Dendritic cell treated with granulocyte-macrophage colony-stimulating factor and Interleukin-4, amounts not matched to agents 40 ng/mL and 50 ng/mL, for 4 days (primary cell): ENCODE measurements at regions not wholly inside any gene's neighbourhood (a gene's known extent, or its start where the extent isn't known, plus 50 kb on each side); places are given as distances from the start of the nearest gene placed in this dataset.
"Not testable (repeated sequence)": the region's sequence is repeated elsewhere in the genome, so short reads cannot be mapped to it uniquely, and the experiment has no call there.

Experiments used
- H3K27ac Mint-ChIP-seq: one replicate; pipeline ENCODE4 v1.8.0; 2022; ENCODE audit warnings: mild to moderate bottlenecking, mixed read lengths
- H3K27me3 Mint-ChIP-seq: one replicate; pipeline ENCODE4 v1.8.0; 2022; ENCODE audit warnings: mild to moderate bottlenecking, mixed read lengths
- H3K36me3 Mint-ChIP-seq: one replicate; pipeline ENCODE4 v1.8.0; 2022; ENCODE audit warnings: low read depth, mixed read lengths
- H3K4me1 Mint-ChIP-seq: one replicate; pipeline ENCODE4 v1.8.0; 2022; ENCODE audit warnings: low read depth, mixed read lengths
- H3K4me3 Mint-ChIP-seq: one replicate; pipeline ENCODE4 v1.8.0; 2022; ENCODE audit warnings: mild to moderate bottlenecking, moderate library complexity, mixed read lengths
- H3K9me3 Mint-ChIP-seq: one replicate; pipeline ENCODE4 v1.8.0; 2022; ENCODE audit warnings: mixed read lengths
- intact Hi-C: fragments of 100-400 bp; cut with micrococcal nuclease; formaldehyde crosslinking; loops from one replicate; pipeline ENCODE4 v1.15.0; 2022

GRCh38 chr15:59760256-59760655 is 71.1 kb upstream of the BNIP2 start:
- H3K36me3 Mint-ChIP-seq, H3K4me3 Mint-ChIP-seq, H3K9me3 Mint-ChIP-seq, H3K27me3 Mint-ChIP-seq, H3K27ac Mint-ChIP-seq, H3K4me1 Mint-ChIP-seq, intact Hi-C loops: not testable (repeated sequence)

- Mint-ChIP-seq H3K27me3 (peaks cover 7% of the 10 kb centered on the region), H3K4me1 (no peaks in the 10 kb centered on the region), H3K36me3 (no peaks in the 10 kb centered on the region), H3K9me3 (no peaks in the 10 kb centered on the region), H3K27ac (no peak overlapping the region), H3K4me3 (no peak overlapping the region)
- intact Hi-C loops, result no loop called here
These were observed 62.7 kb upstream of the BNIP2 start for GRCh38 chr15:59751552-59752413.

- Mint-ChIP-seq H3K27me3 (peaks cover 13% of the 10 kb centered on the region), H3K4me1 (no peaks in the 10 kb centered on the region), H3K9me3 (peaks cover 12% of the 10 kb centered on the region), H3K4me3 (no peak overlapping the region), H3K27ac (no peak overlapping the region), H3K36me3 (no peaks in the 10 kb centered on the region)
- intact Hi-C loops, result no loop called here
These were observed 57.7 kb upstream of the BNIP2 start for GRCh38 chr15:59746777-59747176.

GRCh38 chr15:59741274-59741906 is 52.3 kb upstream of the BNIP2 start:
- Mint-ChIP-seq H3K4me1 (no peaks in the 10 kb centered on the region), H3K36me3 (no peaks in the 10 kb centered on the region), H3K27ac (no peak overlapping the region), H3K9me3 (peaks cover 12% of the 10 kb centered on the region), H3K4me3 (no peak overlapping the region), H3K27me3 (peaks cover 7% of the 10 kb centered on the region)
- intact Hi-C loops, result no loop called here

- Mint-ChIP-seq H3K27ac (no peak overlapping the region), H3K27me3 (peaks cover 5% of the 10 kb centered on the region), H3K4me3 (no peak overlapping the region), H3K9me3 (peaks cover 12% of the 10 kb centered on the region), H3K36me3 (no peaks in the 10 kb centered on the region), H3K4me1 (no peaks in the 10 kb centered on the region)
- intact Hi-C loops, result no loop called here
These were observed 50.6 kb upstream of the BNIP2 start for GRCh38 chr15:59739557-59740186.
